Ishikawa (cell line): ENCODE measurements at regions not wholly inside any gene's neighbourhood (a gene's known extent, or its start where the extent isn't known, plus 50 kb on each side); places are given as distances from the start of the nearest gene placed in this dataset.

Source experiments
- EGR1 ChIP-seq: IDR thresholded peaks from 2 replicates; pipeline ENCODE4 v1.6.1; 2012
- EP300 ChIP-seq: IDR thresholded peaks from 2 replicates; pipeline ENCODE4 v1.6.1; 2012; ENCODE audit warnings: borderline replicate concordance
- FOXM1 ChIP-seq: IDR thresholded peaks from 2 replicates; pipeline ENCODE4 v1.6.1; 2012; ENCODE audit warnings: low read depth, borderline replicate concordance
- MAX ChIP-seq: IDR thresholded peaks from 2 replicates; pipeline ENCODE4 v1.6.1; 2012
- NFIC ChIP-seq: IDR thresholded peaks from 2 replicates; pipeline ENCODE4 v1.6.1; 2012
- RAD21 ChIP-seq: IDR thresholded peaks from 2 replicates; pipeline ENCODE4 v1.6.1; 2012; ENCODE audit warnings: low read depth
- TAF1 ChIP-seq: IDR thresholded peaks from 2 replicates; pipeline ENCODE4 v1.6.1; 2012; ENCODE audit warnings: low read depth, mild to moderate bottlenecking
- TCF12 ChIP-seq: IDR thresholded peaks from 2 replicates; pipeline ENCODE4 v1.6.1; 2012; ENCODE audit warnings: low read depth
- YY1 ChIP-seq: IDR thresholded peaks from 2 replicates; pipeline ENCODE4 v1.6.1; 2012; ENCODE audit warnings: low read depth
- TF ChIP-seq, protein P1 (sequence below): IDR thresholded peaks from 2 replicates; pipeline ENCODE4 v1.6.1; 2012; ENCODE audit warnings: low read depth, mild to moderate bottlenecking

GRCh38 chr21:16345757-16346156 lies 616.0 kb downstream of the USP25 start:
- TF ChIP-seq FOXM1 (no peak), NFIC (no peak), YY1 (no peak), EP300 (no peak), MAX (no peak), EGR1 (no peak), TCF12 (no peak), TAF1 (no peak), RAD21 (no peak)
- TF ChIP-seq, protein P1, sequence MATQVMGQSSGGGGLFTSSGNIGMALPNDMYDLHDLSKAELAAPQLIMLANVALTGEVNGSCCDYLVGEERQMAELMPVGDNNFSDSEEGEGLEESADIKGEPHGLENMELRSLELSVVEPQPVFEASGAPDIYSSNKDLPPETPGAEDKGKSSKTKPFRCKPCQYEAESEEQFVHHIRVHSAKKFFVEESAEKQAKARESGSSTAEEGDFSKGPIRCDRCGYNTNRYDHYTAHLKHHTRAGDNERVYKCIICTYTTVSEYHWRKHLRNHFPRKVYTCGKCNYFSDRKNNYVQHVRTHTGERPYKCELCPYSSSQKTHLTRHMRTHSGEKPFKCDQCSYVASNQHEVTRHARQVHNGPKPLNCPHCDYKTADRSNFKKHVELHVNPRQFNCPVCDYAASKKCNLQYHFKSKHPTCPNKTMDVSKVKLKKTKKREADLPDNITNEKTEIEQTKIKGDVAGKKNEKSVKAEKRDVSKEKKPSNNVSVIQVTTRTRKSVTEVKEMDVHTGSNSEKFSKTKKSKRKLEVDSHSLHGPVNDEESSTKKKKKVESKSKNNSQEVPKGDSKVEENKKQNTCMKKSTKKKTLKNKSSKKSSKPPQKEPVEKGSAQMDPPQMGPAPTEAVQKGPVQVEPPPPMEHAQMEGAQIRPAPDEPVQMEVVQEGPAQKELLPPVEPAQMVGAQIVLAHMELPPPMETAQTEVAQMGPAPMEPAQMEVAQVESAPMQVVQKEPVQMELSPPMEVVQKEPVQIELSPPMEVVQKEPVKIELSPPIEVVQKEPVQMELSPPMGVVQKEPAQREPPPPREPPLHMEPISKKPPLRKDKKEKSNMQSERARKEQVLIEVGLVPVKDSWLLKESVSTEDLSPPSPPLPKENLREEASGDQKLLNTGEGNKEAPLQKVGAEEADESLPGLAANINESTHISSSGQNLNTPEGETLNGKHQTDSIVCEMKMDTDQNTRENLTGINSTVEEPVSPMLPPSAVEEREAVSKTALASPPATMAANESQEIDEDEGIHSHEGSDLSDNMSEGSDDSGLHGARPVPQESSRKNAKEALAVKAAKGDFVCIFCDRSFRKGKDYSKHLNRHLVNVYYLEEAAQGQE: no peak
